ENCODE measurements at regions not wholly inside any gene's neighbourhood (a gene's known extent, or its start where the extent isn't known, plus 50 kb on each side); places are given as distances from the start of the nearest gene placed in this dataset.

DNA sequence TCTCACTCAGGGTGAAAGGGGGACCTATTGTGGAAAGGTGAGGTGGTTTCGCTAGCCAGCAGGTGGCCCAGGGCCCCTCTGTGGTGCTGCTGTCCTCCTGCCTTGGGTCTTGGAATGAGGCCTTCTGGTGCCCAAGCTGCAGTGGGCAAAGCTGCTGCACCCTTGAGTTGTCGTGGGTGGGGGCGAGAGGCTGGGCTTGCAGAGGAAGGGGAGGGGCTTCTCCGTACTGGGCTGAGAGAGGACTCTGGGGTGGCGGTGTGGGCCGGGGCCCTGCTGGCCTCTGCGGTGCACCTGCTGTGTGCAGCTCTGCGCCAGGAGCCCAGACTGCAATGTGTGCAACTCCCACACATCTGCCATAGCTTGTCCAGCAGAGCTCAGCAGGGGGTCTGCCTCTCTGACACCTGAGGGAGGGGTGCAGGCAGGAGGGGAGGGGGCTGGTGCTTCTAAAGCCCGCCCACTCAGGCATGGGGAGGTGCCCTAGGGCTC lies 145.8 kb downstream of the KIF26A start:
- Histone ChIP-seq H3K79me2 (no peaks in the 10 kb centered on the region), H3K4me3 (no peak overlapping the region), H3K9me3 (ENCODE audit: low read depth) (no peaks in the 10 kb centered on the region), H3K36me3 (replicated peaks; ENCODE audit: insufficient read depth, low read depth) (no peaks in the 10 kb centered on the region), H3K9me2 (replicated peaks; ENCODE audit: insufficient read depth) (no peaks in the 10 kb centered on the region), H3K27ac (no peak overlapping the region), H2AFZ (no peak overlapping the region), H3K4me1 (ENCODE audit: insufficient read depth) (peaks cover 12% of the 10 kb centered on the region), H3K4me2 (no peak overlapping the region), H4K20me1 (ENCODE audit: insufficient read depth, poor library complexity, severe bottlenecking) (no peaks in the 10 kb centered on the region), H3K27me3 (no peaks in the 10 kb centered on the region)
- WGBS (ENCODE audit: low lambda C conversion rate, missing lambda C conversion rate): 91% methylated on average over 8 of the region's 9 CpGs
- no peak for DNase-seq (ENCODE audit: low spot score)
- no peak for TF ChIP-seq EZH2phosphoT487 (IDR thresholded peaks at IDR 0.05; ENCODE audit: low read depth, severe bottlenecking, unreplicated experiment)
- no peak for TF ChIP-seq EZH2 (IDR thresholded peaks at IDR 0.05; ENCODE audit: borderline replicate concordance)
- no peak for TF ChIP-seq CTCF (IDR thresholded peaks at IDR 0.05; ENCODE audit: poor library complexity)

GRCh38 chr14:104284636-104285507 lies 146.5 kb downstream of the KIF26A start:
- Histone ChIP-seq H3K27me3 (no peaks in the 10 kb centered on the region), H3K9me3 (ENCODE audit: low read depth) (no peaks in the 10 kb centered on the region), H3K27ac (no peak overlapping the region), H3K4me1 (ENCODE audit: insufficient read depth) (peaks cover 9% of the 10 kb centered on the region), H3K4me2 (no peak overlapping the region), H4K20me1 (ENCODE audit: insufficient read depth, poor library complexity, severe bottlenecking) (no peaks in the 10 kb centered on the region), H2AFZ (no peak overlapping the region), H3K36me3 (replicated peaks; ENCODE audit: insufficient read depth, low read depth) (no peaks in the 10 kb centered on the region), H3K4me3 (no peak overlapping the region), H3K79me2 (no peaks in the 10 kb centered on the region), H3K9me2 (replicated peaks; ENCODE audit: insufficient read depth) (no peaks in the 10 kb centered on the region)
- DNase-seq (ENCODE audit: low spot score): no peak
- no peak for TF ChIP-seq EZH2 (IDR thresholded peaks at IDR 0.05; ENCODE audit: borderline replicate concordance)
- no peak for TF ChIP-seq CTCF (IDR thresholded peaks at IDR 0.05; ENCODE audit: poor library complexity)
- no peak for TF ChIP-seq EZH2phosphoT487 (IDR thresholded peaks at IDR 0.05; ENCODE audit: low read depth, severe bottlenecking, unreplicated experiment)
- 90% methylated on average over 29 of the region's 29 CpGs for WGBS (ENCODE audit: low lambda C conversion rate, missing lambda C conversion rate)

GRCh38 chr14:104285508-104285840 lies 147.1 kb downstream of the KIF26A start:
- Histone ChIP-seq H3K9me3 (ENCODE audit: low read depth) (no peaks in the 10 kb centered on the region), H3K4me2 (no peak overlapping the region), H3K4me1 (ENCODE audit: insufficient read depth) (peaks cover 7% of the 10 kb centered on the region), H3K9me2 (replicated peaks; ENCODE audit: insufficient read depth) (no peaks in the 10 kb centered on the region), H3K27ac (no peak overlapping the region), H3K36me3 (replicated peaks; ENCODE audit: insufficient read depth, low read depth) (no peaks in the 10 kb centered on the region), H2AFZ (no peak overlapping the region), H3K4me3 (no peak overlapping the region), H3K79me2 (no peaks in the 10 kb centered on the region), H3K27me3 (no peaks in the 10 kb centered on the region), H4K20me1 (ENCODE audit: insufficient read depth, poor library complexity, severe bottlenecking) (no peaks in the 10 kb centered on the region)
- TF ChIP-seq CTCF (IDR thresholded peaks at IDR 0.05; ENCODE audit: poor library complexity) (no peak), EZH2phosphoT487 (IDR thresholded peaks at IDR 0.05; ENCODE audit: low read depth, severe bottlenecking, unreplicated experiment) (no peak), EZH2 (IDR thresholded peaks at IDR 0.05; ENCODE audit: borderline replicate concordance) (no peak)
- WGBS (ENCODE audit: low lambda C conversion rate, missing lambda C conversion rate): 82% methylated on average over 7 of the region's 7 CpGs
- DNase-seq (ENCODE audit: low spot score): no peak
